ENCODE measurements at regions not wholly inside any gene's neighbourhood (a gene's known extent, or its start where the extent isn't known, plus 50 kb on each side); places are given as distances from the start of the nearest gene placed in this dataset.

DNA sequence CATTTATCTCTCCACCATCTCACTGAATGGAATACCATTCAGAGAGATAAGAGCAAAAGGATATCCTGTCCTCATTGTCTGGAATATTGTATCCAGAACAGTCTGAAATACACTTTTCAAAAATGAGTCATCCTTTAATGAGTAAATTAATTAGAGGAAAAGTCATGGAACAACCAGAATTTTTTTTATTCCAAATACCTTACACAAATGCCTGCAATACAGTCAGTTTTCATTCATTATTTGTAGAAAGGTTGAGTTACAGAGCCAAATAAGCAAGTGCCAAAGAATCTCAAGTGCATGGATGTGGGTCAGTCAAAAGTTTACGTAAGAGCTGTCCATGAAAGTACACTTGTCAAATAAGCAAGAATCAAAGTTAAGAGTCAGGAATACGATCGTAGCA, 482.6 kb downstream of the IPMK start:
- DNase-seq, result no peak

- DNase-seq, result no peak
These were observed 490.8 kb downstream of the IPMK start for GRCh38 chr10:57776688-57777432.

DNA sequence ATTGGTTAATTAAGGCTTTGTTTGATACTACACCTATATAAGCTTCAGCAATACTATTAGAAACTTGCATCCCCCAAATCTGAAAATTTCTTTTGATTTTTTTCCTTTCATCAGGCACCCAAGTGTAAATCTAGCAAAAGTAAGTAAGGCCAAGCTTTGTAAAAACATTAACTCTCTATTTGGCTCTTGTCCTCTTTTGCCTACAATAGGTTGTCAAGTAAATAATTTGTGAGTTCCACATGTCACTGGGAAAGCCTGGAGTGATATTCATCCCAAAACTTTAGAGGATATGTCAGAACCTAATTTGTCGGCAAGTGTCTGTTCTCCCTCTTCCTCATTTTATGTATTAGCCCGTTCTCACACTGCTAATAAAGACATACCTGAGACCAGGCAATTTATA, 492.4 kb downstream of the IPMK start:
- no peak for DNase-seq

DNA sequence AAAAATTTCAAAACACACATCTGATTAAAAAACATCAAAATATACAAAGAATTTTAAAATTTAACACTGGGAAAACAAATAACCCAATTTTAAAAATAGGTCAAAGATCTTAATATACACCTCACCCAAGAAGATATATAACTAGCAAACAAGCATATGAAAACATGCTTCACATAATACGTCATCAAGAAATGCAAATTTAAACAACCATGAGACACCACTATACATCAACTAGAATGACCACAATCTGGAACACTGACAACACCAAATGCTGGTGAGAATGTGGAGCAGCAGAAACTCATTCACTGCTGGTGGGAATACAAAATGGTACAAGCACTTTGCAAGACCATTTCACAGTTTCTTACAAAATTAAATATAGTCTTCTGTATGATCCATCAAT, 498.4 kb downstream of the IPMK start:
- DNase-seq, result no peak

- DNase-seq, result no peak
These were observed 507.9 kb downstream of the IPMK start for GRCh38 chr10:57759777-57760176.

GRCh38 chr10:57754803-57755202, 512.9 kb downstream of the IPMK start:
- DNase-seq, result no peak

- DNase-seq, result no peak
These were observed 524.0 kb downstream of the IPMK start for GRCh38 chr10:57743711-57744110.

DNA sequence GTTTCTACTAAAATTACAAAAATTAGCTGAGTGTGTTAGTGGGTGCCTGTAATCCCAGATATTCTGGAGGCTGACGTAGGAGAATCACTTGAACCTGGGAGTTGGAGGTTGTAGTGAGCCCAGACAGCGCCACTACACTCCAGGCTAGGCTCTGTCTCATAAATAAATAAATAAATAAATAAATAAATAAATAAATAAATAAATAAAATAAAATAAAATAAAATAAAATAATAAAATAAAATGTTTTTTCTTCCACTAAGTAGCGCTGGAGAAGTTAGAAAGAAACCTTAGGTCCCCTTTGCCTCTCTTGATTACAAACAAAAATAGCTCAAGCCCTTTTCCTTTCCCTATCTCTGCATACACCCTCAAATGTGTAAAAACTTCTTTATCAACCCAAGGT, 525.9 kb downstream of the IPMK start:
- DNase-seq, result no peak

DNA sequence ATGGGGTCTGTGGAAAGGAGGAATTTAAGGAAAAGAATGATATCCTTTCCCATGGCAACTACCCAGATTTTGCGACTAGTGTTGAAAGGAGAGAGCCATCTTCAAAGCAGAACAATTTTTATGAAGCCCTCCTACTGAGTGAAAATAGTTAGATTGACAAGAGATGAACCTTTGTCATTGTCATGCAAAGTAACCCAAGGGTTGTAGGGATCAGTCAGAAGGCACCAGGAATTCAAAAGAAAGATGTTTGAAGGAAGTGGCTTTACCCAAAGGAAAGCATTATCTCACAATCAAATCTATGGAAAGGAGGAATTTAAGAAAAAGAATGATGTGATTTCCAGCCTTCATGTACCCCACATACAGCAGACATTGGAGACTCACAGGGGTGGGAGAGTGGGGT, 544.4 kb downstream of the IPMK start:
- no peak for DNase-seq

DNA sequence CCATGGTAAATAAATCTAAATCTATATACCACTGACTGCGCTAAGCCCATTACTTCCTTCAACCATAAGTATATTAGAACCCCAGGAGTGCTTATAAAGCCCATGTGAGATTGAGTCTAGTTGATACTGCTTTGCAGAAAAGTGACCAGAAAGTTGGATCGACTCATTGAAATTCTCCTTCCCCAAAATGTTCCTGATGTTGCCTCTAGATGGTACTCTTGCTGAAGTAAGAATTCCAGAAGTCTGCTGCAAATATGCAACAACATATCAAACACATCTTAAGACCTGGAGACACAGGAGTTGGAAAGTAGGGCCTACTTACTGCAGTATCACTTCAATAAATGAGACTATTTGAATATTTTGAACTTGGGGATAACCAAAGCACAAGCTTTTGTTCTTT, 550.8 kb downstream of the IPMK start:
- no peak for DNase-seq

GRCh38 chr10:57715233-57715632, 552.5 kb downstream of the IPMK start:
- no peak for DNase-seq

GRCh38 chr10:57707300-57707658, 560.4 kb downstream of the IPMK start:
- DNase-seq, result no peak

DNA sequence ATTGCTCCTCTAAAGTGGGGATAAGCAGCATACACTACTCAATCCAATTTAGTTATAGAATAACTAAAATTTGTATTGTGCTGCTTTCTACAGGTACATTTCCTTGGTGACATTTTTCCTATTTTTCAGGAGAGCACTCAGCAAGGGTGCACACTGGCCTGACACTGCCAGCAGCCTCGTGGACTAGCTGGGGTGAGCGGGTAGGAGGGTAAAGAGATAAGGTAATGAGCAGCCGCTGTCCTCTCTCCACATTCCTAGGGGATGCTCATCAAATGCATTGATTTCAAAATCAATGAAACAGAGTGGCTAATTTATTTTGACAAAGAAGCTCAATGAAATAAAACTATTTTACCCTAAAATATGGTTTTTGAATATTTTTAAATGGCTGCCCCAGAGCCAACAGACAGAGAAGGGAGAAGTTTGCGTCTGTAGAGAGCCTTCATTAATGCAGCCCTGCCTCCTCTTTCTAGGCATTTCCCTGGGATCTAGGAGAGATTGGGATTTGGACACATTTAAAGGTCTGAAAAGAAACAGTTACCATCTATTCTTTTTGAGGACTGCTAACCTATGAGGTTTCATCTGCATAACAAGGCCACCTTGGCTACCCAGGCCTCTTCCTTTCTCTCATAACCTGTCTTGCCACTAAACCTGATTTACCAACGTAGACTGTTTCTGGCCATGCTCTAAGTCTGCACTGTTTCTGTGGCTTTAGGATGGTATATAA, 561.0 kb downstream of the IPMK start:
- DNase-seq, result no peak

- DNase-seq, result no peak
These were observed 561.7 kb downstream of the IPMK start for GRCh38 chr10:57706016-57706415.

GRCh38 chr10:57699944-57700343, 567.8 kb downstream of the IPMK start:
- DNase-seq, result no peak

GRCh38 chr10:57696641-57697040, 571.1 kb downstream of the IPMK start:
- DNase-seq, result no peak

DNA sequence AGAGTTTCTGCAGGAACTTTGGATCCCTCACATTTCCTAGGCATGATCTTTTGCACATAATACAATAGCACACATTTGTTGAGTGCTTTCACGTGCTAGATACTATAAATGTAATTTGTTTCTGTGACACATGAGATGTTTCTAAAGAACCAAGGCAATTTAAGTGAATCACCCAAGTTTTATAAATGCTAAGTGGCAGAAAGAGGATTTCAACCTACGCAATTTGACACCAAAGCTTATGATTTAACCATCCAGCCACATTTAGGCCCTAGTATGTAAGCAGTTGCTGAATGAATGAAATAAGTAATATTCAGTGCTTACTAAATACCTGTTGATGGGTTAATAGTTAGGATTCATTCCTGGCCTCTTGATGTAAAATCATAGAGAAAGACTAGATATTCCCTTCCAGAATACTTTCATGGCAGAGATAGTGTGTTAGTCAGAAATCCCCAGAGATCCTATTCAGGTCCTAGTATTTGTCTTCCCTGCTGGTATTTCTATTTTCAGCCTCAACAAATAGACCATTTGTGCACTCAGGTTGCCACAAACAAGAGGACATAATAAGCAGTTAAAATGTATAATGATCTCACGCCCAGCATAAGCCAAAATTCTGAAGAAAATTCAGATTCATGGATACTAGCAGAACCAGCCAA, 572.6 kb downstream of the IPMK start:
- DNase-seq, result no peak

DNA sequence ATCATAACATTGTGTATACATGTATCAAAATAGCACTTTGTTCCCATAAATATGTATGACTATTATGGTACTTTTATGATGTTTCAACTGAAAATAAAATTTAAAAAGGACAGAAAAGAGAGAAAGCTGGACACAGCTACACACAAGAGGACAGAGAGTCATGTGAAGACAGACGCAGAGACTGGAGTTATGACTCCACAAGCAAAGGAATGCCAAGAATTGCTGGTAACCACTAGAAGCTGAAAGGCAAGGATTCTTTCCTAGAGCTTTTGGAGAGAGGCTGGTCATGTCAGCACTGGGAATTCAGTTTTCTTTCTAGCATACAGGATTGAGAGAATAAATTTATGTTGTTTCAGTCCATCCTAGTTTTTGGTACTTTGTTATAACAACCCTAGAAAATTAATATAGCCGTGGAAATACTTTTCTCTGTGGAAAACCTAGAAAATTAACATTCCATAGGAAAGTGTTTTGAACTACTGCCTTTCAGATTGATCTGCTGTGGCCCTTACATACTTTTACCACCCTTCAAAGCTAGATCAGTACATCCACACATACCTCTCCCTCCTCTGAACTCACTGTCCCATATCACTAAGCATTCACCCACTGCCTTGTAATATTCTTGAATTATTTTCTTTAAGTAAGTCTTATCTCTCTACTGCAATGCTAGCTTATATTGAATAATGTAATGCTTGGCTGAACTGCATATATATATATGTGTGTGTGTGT, 575.3 kb downstream of the IPMK start:
- no peak for DNase-seq

DNA sequence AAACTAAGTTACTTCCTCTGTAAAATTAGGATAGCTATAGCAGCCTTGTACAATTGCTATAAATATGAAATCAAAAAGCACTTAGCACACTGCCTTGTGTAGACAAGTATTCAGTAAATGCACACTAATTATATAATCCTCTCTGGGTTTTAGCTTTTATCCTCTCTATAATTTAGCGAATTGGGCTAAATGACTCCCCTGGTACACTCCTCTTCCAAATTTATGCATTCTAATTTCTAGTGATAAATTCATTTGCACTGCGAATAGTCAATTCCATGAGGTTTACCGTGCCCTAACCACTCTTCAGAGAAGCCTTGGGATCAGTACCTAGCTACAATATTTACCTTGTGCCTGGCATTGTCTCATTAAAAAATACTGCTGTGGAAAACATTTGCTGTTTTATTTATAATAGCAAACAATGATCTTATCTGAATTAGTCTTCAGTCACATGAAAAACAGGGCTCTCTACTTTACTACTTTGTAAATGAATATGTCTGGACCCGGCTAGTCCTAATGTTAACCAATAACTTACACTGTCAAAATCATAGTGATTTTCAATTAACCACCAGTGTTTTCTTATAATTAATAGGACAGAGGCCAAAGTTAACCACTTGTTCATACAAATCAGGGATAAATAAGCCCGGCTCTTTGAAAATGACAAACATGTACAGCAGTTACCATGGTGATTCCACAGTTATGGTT, 577.9 kb downstream of the IPMK start:
- no peak for DNase-seq

- DNase-seq, result no peak
These were observed 587.8 kb downstream of the IPMK start for GRCh38 chr10:57679916-57680315.

- DNase-seq, result no peak
These were observed 592.6 kb downstream of the IPMK start for GRCh38 chr10:57675125-57675524.

DNA sequence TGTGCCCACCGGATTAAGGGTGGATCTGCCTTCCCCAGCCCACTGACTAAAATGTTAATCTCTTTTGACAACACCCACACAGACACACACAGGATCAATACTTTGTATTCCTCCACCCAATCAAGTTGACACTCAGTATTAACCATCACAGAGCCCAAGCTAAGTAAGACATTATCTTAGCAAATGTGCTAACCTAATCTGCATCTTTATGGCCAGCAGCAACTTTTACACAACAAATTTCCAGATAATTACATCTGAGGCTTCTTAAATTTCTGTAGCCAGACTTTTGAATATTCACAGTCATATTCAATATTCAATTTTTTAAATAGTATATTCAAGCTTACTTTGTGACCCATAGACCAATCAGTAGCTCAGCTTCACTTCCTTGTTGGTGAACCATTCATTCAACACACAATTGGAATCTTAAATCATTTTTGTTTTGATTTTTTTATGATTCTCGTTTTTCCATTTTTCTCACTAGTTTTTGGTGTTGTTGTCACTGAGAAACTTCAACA, 594.2 kb downstream of the IPMK start:
- no peak for DNase-seq

DNA sequence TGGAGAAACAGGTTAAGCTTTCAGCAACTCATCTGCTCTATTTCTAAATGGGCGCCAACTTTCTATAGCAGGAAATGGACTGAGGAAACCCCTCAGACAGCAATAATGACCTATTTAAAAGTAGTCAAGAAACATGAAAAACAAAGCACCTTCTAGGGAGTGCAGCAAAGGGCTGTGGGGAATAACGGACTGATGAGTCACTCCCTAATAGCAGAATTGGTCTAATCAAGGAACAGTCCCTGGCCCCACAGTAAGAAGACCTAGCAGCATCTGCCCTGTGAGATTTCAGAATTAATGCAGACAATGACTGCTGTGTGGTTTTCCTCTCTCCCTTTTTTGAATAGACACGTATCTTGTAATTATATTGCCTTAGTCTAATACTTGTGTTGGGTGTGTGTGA, 602.9 kb downstream of the IPMK start:
- DNase-seq, result no peak

Measured in T-helper 1 cell (primary cell).